ENCODE measurements at regions not wholly inside any gene's neighbourhood (a gene's known extent, or its start where the extent isn't known, plus 50 kb on each side); places are given as distances from the start of the nearest gene placed in this dataset.

DNA sequence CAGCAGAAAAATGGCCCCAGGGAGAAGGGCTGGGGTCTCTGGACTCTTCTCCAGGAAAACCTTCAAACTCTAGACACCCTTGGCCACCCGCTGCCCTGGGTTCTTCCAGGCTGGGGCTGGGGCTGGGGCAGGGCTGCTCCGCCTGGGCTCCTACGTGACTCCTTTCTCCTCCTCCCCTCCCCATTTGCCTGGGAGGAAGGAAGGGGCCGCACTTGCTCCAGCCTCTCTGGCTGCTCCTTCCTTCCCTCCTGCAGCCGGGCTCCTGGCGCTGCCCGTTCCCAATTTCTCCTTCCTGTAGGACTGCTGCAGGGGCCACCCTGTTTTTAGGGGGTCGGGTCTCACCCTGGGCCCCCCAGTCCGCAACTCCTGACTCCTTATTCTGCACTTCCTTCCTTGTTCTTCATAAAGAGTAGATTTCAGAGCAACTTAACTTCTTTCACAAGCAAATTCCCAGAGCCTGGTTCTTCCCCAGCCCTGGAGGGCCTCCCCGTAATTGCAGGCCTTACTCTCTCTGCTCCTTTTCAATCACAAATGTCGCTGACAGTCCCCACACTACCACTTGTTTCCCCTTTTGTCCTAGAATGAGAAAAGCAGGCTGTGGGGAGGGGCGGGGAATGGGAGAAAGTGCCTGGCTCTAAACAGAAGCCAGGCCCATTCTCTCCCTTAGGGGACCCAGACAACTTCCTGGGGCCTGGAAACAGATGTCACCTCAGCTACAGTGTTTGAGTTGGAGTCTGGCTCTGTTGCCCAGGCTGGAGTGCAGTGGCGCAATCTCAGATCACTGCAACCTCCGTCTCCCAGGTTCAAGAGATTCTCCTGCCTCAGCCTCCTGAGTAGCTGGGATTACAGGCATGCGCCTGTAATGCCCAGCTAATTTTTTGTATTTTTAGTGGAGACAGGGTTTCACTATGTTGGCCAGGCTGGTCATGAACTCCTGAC is 137.8 kb downstream of the ENGASE start:
- no peak for TF ChIP-seq CTCF (IDR thresholded peaks at IDR 0.05)
- TF ChIP-seq POLR2AphosphoS5 (IDR thresholded peaks at IDR 0.05; ENCODE audit: low read depth, low read length): no peak
- no peak for TF ChIP-seq SIN3A (IDR thresholded peaks at IDR 0.05; ENCODE audit: borderline replicate concordance, insufficient read depth, low read depth, low read length)
